Testis (tissue), 2 donors: ENCODE measurements at regions not wholly inside any gene's neighbourhood (a gene's known extent, or its start where the extent isn't known, plus 50 kb on each side); places are given as distances from the start of the nearest gene placed in this dataset.

Experiments used
- DNase-seq: peaks from one replicate; pipeline ENCODE4 v3.0.0-alpha.2; 2019
- H3K27ac ChIP-seq, 2 donors: fragments of 200-600 bp; sonication (generic); one replicate each; pipeline ENCODE4 v1.5.1; 2019
- H3K27me3 ChIP-seq: fragments of 200-600 bp; sonication (generic); one replicate; pipeline ENCODE4 v1.5.1; 2019
- H3K36me3 ChIP-seq: fragments of 200-600 bp; sonication (generic); one replicate; pipeline ENCODE4 v1.5.1; 2017; ENCODE audit warnings: low read depth; ENCODE audit errors: missing control alignments
- H3K4me1 ChIP-seq: fragments of 200-600 bp; sonication (generic); one replicate; pipeline ENCODE4 v1.5.1; 2019
- H3K4me3 ChIP-seq, 2 donors: fragments of 200-600 bp; sonication (generic); one replicate each; pipeline ENCODE4 v1.5.1; 2017 to 2019
- H3K9me3 ChIP-seq: fragments of 200-600 bp; sonication (generic); one replicate; pipeline ENCODE4 v1.5.1; 2017
- POLR2A ChIP-seq: fragments of 450-650 bp; IDR thresholded peaks from one replicate; pipeline ENCODE4 v1.6.1; 2017; ENCODE audit warnings: antibody characterized with exemption, mild to moderate bottlenecking, moderate library complexity
- WGBS, 2 donors: methylation state at CpG; one replicate each; pipeline ENCODE4 v1.1.5; 2018; 5-methylcytosine and 5-hydroxymethylcytosine counted together
- intact Hi-C: fragments of 100-400 bp; cut with DNase I; formaldehyde crosslinking; loops from one replicate; pipeline ENCODE4 v1.15.1; 2023; ENCODE audit warnings: low total_unique reads
- TF ChIP-seq, protein P1 (sequence below), 3 experiments: fragments of 450-650 bp in 2 of 3; fragments of 200-600 bp in 1 of 3; sonication (generic) in 1 of 3; IDR thresholded peaks; one replicate each; pipeline ENCODE4 v1.5.1; 2016 to 2019; ENCODE audit warnings: antibody characterized with exemption in 3 of 3, mild to moderate bottlenecking in 2 of 3, moderate library complexity in 1 of 3

- no peaks in the 10 kb centered on the region for H3K27me3 ChIP-seq
- no peak for DNase-seq
- intact Hi-C loops, result no loop called here
- WGBS, 2 donors, result 48 to 70% methylated on average over 3 of the region's 3 CpGs
- H3K36me3 ChIP-seq, result no peaks in the 10 kb centered on the region
- no peaks in the 10 kb centered on the region for H3K9me3 ChIP-seq
- H3K4me1 ChIP-seq, result no peaks in the 10 kb centered on the region
- H3K4me3 ChIP-seq, result no peak overlapping the region
- no peak overlapping the region for H3K27ac ChIP-seq
- TF ChIP-seq, protein P1, sequence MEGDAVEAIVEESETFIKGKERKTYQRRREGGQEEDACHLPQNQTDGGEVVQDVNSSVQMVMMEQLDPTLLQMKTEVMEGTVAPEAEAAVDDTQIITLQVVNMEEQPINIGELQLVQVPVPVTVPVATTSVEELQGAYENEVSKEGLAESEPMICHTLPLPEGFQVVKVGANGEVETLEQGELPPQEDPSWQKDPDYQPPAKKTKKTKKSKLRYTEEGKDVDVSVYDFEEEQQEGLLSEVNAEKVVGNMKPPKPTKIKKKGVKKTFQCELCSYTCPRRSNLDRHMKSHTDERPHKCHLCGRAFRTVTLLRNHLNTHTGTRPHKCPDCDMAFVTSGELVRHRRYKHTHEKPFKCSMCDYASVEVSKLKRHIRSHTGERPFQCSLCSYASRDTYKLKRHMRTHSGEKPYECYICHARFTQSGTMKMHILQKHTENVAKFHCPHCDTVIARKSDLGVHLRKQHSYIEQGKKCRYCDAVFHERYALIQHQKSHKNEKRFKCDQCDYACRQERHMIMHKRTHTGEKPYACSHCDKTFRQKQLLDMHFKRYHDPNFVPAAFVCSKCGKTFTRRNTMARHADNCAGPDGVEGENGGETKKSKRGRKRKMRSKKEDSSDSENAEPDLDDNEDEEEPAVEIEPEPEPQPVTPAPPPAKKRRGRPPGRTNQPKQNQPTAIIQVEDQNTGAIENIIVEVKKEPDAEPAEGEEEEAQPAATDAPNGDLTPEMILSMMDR (IDR thresholded peaks at IDR 0.05), result no peak
- TF ChIP-seq POLR2A, result no peak
Observed at GRCh38 chr2:67729474-67729873, 332.3 kb downstream of the ETAA1 start.

GRCh38 chr2:67733517-67733916, 329.3 kb downstream of the C1D start:
- Histone ChIP-seq H3K36me3 (no peaks in the 10 kb centered on the region), H3K27ac (no peak overlapping the region), H3K9me3 (no peaks in the 10 kb centered on the region), H3K4me1 (no peaks in the 10 kb centered on the region), H3K4me3 (no peak overlapping the region), H3K27me3 (no peaks in the 10 kb centered on the region)
- TF ChIP-seq, protein P1 (IDR thresholded peaks at IDR 0.05), result peak in 1 of 3 experiments; percentile 25
- TF ChIP-seq POLR2A, result no peak
- intact Hi-C loops, result no loop called here
- DNase-seq, result peak; percentile 20
- WGBS, 2 donors, result 50 to 71% methylated on average over 2 to 3 of the region's 3 CpGs

GRCh38 chr2:67752199-67752598, 310.6 kb downstream of the C1D start:
- Histone ChIP-seq H3K27ac (no peak overlapping the region), H3K9me3 (no peaks in the 10 kb centered on the region), H3K27me3 (no peaks in the 10 kb centered on the region), H3K4me3 (no peak overlapping the region), H3K4me1 (peaks cover 5% of the 10 kb centered on the region), H3K36me3 (no peaks in the 10 kb centered on the region)
- intact Hi-C loops, result no loop called here
- DNase-seq, result no peak
- 54 to 72% methylated on average over 2 of the region's 2 CpGs for WGBS, 2 donors
- TF ChIP-seq, protein P1 (IDR thresholded peaks at IDR 0.05), result no peak
- no peak for TF ChIP-seq POLR2A

GRCh38 chr2:67752969-67753368, 309.8 kb downstream of the C1D start:
- no peaks in the 10 kb centered on the region for H3K27me3 ChIP-seq
- no peaks in the 10 kb centered on the region for H3K36me3 ChIP-seq
- TF ChIP-seq, protein P1 (IDR thresholded peaks at IDR 0.05), result no peak
- no peak for TF ChIP-seq POLR2A
- DNase-seq, result no peak
- peaks cover 5% of the 10 kb centered on the region for H3K4me1 ChIP-seq
- no peak overlapping the region for H3K4me3 ChIP-seq
- intact Hi-C loops, result no loop called here
- no peaks in the 10 kb centered on the region for H3K9me3 ChIP-seq
- no peak overlapping the region for H3K27ac ChIP-seq

- no peak overlapping the region for H3K27ac ChIP-seq
- TF ChIP-seq, protein P1 (IDR thresholded peaks at IDR 0.05), result no peak
- TF ChIP-seq POLR2A, result no peak
- no peak for DNase-seq
- H3K4me3 ChIP-seq, result no peak overlapping the region
- no peaks in the 10 kb centered on the region for H3K27me3 ChIP-seq
- peaks cover 5% of the 10 kb centered on the region for H3K4me1 ChIP-seq
- H3K36me3 ChIP-seq, result no peaks in the 10 kb centered on the region
- 79 to 86% methylated on average over 11 of the region's 11 CpGs for WGBS, 2 donors
- intact Hi-C loops, result no loop called here
- H3K9me3 ChIP-seq, result no peaks in the 10 kb centered on the region
Observed at GRCh38 chr2:67755156-67755882, 307.5 kb downstream of the C1D start.
